Pons (tissue), 1 donor: ENCODE measurements at regions not wholly inside any gene's neighbourhood (a gene's known extent, or its start where the extent isn't known, plus 50 kb on each side); places are given as distances from the start of the nearest gene placed in this dataset.
"Not testable (repeated sequence)": the region's sequence is repeated elsewhere in the genome, so short reads cannot be mapped to it uniquely, and the experiment has no call there.

Experiments
- DNase-seq: peaks from one replicate; pipeline ENCODE4 v3.0.0-alpha.2; 2016; ENCODE audit warnings: low spot score

DNA sequence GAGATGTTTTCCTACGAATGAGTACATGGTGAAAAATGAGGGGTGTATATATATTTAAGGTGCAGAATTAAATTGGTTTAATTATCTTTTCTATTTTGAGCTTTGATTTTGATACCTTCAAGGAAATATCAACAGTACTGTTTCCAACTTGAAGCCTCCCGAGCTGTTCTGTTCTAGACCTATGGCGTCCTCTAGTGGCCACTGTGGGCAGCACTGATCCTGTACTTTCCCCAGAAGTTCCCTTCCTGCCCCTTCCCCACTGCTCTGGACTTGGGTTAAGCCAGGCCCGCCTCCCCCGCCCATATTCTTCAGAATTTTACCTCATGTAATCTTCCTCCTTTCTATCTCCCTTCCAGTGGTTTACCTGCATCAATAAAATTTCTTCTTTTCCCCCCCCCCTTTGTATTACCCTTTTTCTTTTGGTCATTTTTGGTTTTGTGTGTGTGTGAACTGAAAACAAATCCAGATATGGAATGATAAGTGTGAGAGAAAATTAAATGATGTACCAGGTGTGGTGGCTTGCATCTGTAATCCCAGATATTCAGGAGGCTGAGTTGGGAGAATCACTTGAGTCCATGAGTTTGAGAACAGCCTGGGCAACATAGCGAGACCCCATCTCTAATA lies 1643.5 kb downstream of the TP53TG3F start:
- DNase-seq, result no peak

DNA sequence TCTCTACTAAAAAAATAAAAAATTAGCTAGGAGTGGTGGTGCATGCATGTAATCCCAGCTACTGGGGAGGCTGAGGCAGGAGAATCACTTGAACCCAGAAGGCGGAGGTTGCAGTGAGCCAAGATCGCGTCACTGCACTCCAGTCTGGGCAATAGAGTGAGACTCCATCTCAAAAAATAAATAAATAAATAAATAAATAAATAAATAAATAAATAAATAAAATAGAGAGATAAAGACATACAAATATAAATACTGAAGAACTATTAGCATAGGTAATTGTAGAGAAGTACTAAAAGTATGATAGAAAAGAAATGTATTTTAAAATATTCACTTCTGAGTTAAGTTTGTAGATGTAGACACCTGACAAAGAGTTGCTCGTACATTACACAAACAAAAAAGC lies 1652.4 kb downstream of the TP53TG3F start:
- not testable (repeated sequence) for DNase-seq

DNA sequence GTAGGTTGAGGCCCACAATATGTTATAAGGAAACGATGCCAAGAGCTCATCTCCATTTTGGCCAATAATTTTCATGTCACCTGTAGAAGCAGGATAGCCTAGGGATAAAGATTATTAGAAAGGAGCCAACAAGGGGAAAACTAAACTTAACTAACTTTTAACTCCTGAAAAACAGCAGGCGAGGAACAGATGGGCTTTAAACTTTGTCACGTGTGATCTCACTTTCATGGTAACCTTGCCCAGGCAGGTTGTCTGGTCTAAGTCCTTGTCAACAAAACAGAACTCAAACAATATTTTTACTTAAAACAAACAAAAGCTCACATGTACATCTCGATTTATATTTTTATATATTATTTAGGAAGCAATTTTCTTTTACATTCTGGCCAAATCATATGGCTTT lies 1672.0 kb downstream of the TP53TG3F start:
- DNase-seq, result no peak

DNA sequence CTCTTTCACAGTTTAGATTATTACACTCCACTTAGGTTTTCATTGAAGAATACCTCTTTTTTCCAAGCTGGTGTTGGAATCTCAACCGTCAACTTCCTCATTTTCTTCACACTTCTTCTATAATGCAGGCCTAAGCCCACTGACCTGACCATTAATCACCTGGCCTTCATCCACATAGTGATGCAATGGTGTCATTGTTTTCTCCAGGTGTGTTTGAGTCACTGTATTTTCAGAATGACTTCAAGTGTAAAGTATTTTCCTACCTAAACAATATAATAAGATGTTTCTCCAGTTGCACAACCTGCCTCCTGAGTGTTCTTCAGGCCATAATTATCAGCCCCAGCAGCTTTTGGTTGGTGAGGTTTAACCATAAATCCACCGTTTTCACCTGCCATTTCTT lies 1675.1 kb downstream of the TP53TG3F start:
- DNase-seq, result no peak

DNA sequence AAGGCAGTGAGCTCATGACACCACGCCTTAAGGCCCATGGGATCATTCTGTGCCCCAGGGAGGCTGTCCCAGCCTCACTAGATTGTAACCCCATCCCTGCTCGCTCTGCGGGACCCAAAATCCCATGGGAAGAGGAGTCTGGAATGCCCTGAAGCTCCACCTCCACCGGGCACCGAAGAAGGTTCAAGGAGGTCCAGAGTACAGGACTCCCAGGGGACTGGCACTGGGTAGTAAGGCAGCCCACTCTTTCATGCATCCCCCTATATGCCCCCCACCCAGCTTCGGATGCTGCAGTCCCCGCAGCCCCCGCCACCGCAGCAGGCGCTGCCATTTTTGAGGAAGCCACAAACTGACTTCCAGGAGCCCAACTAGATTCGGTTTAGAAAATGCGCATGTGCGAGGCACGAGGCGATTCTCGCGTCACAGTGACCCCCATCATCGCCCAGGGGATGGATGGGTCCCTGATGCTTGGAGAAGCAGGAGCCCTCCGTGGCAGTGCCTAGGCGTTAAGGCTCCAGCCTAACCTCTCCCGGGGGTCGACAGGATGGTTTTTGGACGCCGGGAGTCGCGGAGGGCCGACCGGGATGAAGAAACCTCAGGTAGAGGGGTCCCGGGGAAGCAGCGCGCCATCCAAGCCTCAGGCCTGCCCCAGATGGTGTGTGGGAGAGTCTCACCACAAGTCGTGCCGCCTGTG lies 1681.0 kb downstream of the TP53TG3F start:
- no peak for DNase-seq

DNA sequence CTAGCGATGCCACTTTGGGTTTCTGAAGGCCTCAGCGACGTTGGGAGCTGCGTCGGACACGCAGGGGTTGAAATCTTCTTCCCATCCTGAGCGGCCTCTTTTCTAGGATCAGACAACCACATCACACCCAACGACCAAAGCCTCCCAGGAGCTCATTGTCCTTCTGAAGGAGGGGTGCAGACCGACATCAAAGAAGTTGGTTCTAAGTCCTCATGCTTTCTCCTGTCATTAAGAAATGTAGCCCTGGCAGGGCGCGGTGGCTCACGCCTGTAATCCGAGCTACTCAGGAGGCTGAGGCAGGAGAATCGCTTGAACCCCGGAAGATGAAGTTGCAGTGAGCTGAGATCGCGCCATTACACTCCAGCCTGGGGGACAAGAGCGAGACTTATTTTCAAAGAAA lies 1681.9 kb downstream of the TP53TG3F start:
- DNase-seq, result no peak

DNA sequence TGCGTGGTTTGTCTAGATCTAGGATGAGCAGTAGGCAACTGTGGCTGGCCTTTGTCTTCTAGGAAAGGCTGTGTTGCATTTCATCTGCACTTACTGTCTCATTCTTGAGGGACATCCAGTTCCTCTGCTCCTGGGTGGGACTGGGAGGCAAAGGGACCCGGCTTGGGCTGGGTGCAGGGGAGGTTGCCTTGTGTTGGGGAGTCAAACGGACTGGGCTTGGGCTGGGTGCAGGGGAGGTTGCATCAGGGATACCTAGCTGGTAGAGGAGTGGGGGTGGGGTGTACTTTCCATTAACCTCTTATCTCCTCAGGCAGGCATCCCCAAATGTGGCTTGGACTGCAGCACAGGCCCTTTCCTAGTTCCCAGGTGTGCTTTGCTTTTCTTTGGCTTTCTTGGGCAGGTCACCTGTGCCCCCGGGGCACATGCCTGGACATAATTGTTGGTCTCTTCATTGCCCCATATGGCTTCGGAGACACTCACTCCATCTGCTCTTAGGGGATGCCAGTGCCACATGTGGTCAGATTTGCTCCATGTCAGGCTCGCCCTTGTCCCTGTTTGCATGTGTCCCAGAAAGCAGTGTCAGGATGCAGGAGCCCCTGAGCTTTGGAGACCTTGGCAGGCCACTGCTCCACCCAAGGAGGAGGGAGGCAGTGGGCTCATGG lies 1682.9 kb downstream of the TP53TG3F start:
- no peak for DNase-seq

DNA sequence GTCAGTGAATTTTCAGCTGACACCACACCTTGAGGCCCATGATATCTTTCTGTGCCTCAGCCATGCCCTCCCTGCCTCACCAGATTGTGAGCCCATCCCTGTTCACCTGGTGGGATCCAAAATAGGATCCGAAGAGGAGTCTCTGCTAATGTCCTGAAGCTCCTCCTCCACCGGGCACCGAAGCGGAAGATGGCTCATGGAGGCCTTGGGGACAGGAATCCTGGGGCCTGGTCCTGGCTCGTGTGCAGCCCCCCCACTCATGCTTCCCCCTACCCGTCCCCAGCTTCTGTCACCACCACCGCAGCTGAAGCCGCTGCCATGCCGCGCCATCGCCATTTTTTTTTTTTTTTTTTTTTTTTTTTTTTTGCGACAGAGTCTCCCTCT lies 1683.4 kb downstream of the TP53TG3F start:
- DNase-seq, result no peak

DNA sequence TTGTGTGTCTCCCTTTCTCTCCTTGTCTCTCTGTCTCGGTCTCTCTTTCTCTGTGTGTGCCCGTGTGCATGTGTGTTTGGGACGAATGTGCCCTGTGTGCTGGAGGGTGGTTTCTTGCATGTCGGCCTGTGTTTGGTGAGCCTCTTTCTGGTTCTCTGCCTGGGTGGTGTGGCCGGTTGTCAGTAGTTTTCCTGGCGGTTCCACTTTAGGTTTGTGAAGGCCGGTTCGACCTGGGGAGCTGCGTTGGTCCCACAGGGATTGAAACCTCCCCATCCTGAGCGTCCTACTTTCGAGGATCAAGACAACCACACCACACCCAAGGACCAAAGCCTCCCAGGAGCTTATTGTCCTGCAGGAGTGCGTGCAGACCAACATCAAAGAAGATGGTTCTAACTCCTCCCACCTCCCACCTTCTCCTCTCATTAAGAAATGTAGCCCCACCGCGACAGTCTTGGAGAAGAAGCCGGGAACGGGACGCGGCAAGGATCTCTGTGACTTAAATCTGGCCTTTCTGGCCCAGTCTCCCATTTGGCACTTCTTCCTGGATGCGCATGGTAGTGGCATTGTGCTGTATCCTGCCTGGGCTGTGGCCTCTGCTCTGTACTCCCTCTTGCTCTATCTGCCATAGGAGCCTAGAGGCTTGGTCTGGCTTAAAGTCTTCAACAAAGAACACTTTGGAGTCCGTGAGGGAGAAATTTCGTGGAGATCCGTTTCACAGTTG lies 1685.0 kb downstream of the TP53TG3F start:
- no peak for DNase-seq

DNA sequence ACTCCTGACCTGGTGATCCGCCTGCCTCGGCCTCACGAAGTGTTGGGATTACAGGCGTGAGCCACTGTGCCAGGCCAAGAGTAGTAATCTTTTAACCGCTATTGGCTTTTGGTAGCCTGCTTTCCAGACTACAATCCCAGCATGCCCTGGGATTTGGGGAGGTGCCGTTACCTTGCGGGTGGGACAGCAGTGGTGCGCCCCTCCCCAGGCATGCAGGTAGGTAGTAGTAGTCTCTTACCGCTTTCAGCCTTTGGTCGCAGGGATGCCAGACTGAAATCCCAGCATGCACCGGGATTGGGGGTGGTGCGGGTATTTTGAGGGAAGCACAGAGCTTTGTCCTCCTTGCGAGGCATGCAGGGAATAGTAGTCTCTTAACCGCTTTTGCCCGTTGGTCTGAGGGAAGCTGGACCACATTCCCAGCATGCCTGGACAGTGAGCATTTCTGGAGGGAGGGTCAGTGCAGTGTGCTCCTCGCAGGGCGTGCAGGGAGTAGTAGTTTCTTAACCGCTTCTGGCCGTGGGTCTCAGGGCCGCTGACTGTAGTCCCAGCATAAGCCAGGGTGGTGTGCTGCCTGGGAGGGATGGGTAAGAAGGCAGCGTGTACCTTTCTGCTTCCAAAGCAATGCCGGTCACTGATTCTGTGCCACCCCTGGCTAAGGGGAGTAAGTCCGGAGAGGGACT lies 1686.8 kb downstream of the TP53TG3F start:
- no peak for DNase-seq

DNA sequence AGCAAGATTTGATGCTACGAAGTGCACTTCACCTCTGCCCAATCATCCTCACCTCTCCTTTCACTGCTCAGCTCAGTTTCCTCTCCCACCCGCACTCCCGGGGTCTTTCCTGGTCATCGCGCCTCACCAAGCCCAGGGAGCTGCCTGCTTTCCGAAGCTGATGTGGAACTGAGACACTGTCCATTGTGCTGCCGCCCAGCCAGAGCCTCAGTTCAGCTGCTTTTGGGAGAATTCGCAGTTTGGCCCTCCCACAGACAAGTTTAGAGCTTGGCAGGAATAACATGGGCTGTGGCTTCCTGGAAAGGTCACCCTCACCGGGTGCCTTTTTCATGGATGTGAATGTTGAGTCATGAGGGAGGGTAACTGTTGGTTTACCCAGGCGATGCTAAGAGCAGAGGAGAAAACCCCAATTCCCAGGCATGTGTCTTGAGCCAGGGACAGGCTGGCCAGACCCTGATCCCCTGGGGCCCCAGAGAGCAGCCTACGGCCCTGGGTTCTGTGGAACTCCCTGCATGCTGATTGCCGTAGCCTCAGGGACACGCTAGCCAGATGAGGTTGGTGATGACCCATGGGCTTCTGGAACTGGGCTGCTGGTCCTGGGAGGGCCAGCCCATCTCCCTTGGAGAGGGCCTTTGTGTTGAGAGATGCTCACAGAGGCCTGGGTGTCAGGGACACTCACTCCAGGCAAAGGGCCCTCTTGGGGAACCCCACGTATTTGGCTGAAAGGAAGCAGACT lies 1687.5 kb downstream of the TP53TG3F start:
- no peak for DNase-seq

DNA sequence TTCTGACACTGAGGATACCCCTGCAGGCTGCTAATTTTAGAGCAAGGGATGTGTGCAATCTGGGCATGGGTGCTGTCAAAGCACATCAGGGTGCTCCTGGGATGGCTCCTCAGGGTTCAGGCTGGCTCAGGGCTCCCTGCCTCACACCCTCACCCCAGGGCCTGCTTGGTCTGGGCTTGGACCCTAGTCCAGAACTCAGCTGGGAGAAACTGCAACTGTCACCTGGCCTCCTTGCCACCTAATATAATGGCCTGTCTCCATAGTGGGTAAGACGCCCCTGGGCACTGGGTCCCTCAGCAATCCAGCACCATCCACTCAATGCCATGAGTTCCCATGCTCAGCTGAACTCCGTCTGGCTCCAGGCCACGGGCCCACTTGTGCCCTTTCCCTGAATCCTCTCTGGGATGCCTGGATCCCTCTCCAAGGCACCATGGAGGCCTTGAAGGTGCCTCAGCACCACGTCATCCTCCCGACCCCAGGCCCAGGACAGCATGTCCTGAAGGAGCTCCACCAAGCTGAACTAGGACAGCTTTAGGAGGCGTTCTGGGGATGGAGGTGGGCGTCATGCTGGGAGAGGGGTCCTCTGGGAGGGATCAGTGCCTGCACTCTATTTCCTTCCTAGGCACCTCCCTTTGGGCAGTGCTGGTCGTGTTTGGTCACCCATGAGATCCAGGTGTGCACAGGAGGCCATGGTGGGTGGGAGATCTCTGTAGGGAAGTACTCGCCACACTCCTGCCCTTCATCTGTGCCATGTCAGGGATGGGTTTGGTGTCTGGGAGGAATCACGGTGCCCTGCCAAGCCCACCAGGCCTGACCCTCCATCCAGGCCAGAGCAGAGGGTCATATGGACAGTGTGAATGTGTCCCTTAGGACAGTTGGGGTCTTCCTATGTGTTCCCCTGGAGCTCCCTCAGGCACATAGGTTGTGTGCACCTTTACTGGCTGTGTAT lies 1688.4 kb downstream of the TP53TG3F start:
- no peak for DNase-seq

DNA sequence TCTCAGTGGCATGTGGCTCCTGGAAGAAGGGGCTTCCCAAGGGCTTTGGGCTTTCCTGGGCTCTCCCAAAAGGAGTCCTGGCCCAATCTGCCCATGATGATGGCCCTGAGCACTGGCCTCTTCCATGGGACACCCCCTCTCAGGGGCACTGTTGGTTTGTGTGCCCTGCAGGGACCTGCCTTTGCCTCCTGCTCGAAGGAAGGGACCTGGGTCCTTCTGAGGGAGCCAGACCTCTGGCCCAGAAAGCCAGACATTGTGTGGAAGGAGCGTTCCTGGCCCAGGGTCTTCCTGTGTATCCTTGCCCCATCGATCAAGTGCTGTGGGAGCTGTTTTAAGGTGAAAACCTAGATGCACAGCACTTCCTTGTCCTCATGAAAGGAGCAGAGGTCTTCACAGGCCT lies 1689.3 kb downstream of the TP53TG3F start:
- no peak for DNase-seq

DNA sequence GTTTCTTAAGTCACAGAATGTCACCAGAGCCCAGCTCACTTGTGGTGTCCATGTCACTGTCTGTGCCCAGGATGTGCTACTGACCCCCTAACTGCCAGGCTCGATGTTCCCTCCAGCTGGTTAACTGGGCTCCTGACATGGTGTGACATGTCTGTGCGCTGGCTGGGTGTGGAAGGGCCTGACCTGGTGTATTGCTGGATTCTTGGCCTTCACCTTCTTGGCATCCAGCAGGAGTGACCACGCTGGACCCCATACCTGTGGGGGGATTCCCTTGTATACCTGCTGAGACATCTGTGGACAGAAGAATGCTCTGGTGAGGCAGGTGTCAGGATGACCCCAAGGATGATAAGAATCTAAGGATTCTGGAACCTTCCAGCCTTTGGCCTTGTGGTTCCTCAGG lies 1690.1 kb downstream of the TP53TG3F start:
- no peak for DNase-seq

DNA sequence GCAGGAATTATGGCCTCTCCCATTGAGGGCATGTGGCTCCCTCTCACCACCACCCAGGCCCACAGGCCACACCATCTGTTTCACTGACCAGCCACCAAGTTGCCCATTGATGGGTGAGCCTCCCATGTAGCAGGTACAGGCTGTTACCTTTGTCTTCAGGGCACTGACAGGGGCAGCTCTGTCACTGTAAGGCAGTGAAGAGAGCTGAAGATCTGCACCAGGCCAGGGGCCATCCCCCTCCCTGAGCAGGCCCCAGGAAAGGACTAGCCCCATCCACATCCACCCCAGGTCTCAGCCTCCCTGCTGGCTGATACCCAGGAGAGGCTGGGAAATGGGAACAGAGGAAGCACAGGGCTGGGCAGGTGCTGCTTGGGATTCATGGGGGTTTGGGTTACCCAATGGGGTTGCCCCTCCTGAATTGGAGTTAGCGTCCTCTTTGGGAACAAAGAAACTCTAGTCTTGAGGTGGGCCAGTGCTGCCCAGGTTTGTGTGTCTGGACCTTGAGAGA lies 1691.4 kb downstream of the TP53TG3F start:
- no peak for DNase-seq

DNA sequence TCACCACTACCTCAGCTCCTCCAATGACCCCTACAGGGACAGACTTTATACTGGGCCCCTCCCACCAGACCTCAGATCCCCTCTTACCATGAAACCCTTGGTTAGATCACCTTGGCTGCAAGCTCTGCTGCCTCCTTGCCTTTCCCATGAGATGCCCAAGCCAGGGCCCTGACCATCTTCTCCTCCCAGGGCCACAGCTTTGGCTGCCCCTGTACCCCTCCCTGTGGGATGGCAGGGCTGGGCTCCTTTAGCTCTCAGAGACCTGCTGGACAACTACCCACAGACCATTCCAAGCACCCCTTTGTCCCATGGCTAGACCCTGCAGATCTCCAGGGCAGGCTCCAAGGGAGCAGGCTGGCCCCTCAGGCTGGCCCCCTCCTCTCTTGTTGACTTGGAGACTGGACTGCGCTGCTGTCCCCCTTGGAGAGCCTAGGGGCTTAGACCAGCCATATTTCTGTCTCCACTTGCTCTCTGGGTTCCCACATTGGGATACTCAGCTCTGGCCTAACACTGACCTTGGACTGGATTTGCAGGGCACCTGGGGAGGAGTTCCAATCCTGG lies 1692.7 kb downstream of the TP53TG3F start:
- no peak for DNase-seq

DNA sequence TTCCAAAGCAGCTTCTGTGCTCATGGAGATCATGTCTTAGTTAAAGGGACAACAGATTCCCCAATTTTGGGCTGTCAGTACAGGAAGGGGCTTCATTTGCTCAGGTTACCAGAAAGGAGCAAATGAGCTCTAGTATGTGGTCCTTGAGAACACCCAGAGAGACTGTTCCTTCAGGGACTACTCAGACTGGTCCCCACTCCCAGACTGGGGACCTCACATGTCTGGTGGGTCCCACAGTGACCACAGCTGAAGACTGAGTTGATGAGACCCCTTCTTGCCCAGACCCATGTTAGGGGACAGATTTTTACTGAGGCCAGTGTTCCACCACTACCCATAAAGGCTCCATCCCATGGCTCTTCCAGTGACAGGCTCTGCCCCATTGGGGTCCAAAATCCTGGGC lies 1695.2 kb downstream of the TP53TG3F start:
- no peak for DNase-seq

DNA sequence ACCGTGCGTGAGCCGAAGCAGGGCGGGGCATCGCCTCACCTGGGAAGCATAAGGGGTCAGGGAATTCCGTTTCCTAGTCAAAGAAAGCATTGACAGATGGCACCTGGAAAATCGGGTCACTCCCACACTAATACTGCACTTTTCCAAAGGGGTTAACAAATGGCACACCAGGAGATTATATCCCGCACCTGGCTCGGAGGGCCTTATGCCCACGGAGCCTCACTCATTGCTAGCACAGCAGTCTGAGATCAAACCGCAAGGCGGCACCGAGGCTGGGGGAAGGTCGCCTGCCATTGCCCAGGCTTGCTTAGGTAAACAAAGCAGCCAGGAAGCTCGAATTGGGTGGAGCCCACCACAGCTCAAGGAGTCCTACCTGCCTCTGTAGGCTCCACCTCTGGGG lies 1698.1 kb downstream of the TP53TG3F start:
- DNase-seq, result not testable (repeated sequence)

DNA sequence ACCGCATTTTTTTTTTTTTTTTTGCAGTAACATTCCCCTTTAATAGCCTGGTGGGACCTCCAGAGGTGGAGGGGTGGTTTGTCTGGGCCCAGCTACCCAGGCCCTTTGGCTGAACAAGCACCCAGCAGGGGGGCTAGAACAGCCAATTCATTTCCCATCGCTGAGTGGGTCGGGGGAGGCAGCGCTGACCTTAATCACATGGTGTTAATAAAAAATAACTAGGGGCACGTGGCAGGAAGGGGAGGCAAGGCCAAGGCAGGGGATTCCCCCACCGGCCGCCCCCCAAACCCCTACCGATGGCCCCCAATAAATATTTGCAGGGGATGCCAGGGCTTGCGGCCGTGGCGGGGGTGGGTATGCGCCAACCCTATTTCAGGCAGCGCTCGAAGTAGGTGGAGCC lies 1709.9 kb downstream of the TP53TG3F start:
- not testable (repeated sequence) for DNase-seq

DNA sequence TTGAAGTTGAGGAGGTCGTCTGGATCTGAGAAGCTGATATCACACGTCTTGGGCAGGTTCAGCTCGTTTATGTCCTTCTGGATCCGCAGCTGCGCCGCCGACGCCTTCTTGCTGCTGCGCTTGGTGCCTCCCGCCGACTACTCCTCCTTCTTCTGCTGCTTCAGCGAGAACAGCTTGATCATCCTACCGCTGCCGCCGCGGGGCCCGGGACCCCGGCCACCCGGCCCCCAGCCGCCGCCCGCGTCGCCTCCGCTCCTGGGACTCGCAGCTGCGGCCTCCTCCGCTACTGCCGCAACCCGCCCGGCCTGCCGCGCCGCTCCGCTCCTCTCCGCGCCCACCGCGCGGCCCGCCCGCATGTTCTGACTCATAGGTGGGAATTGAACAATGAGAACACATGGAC lies 1710.6 kb downstream of the TP53TG3F start:
- not testable (repeated sequence) for DNase-seq
